ENCODE measurements at regions not wholly inside any gene's neighbourhood (a gene's known extent, or its start where the extent isn't known, plus 50 kb on each side); places are given as distances from the start of the nearest gene placed in this dataset.

- no peaks in the 10 kb centered on the region for H3K27me3 ChIP-seq (ENCODE audit: control insufficient read depth, insufficient read depth, low read length)
- no peaks in the 10 kb centered on the region; the same call in 1 of the 2 replicates for H3K9me3 ChIP-seq (ENCODE audit: control insufficient read depth, insufficient read depth, low read depth, low read length)
- H3K4me3 ChIP-seq (ENCODE audit: low read depth in 2 of 2, low read length in 2 of 2): no peak overlapping the region
- H3K27ac ChIP-seq (ENCODE audit: low read length): no peak overlapping the region
- DNase-seq (ENCODE audit: low read depth, low spot score): no peak
- H3K36me3 ChIP-seq (ENCODE audit: control insufficient read depth, insufficient read depth, low read length): no peaks in the 10 kb centered on the region
- no peaks in the 10 kb centered on the region for H3K4me1 ChIP-seq (ENCODE audit: control insufficient read depth, insufficient read depth, low read length)
- CTCF ChIA-PET: no interaction called here
- in situ Hi-C loops (cut with HindIII; ENCODE audit: low pct_unique_long_range_greater_than_20kb, low sequenced_read_pairs) (no loop called here), intact Hi-C loops (cut with micrococcal nuclease; ENCODE audit: unreplicated experiment) (no loop called here)
- POLR2A ChIA-PET: no interaction called here
- ATAC-seq: no peak
- BruUV-seq (replicated peaks): no TSS peak
- TF ChIP-seq REST (IDR thresholded peaks at IDR 0.05; ENCODE audit: insufficient read depth in 1 of 2, low read depth in 2 of 2, low read length in 1 of 2) (no peak), TCF7L2 (IDR thresholded peaks at IDR 0.05; ENCODE audit: low read depth, low read length) (no peak), SIN3A (IDR thresholded peaks at IDR 0.05; ENCODE audit: borderline replicate concordance, insufficient read depth, low read depth, low read length) (no peak), POLR2AphosphoS5 (IDR thresholded peaks at IDR 0.05; ENCODE audit: low read depth, low read length) (no peak), CTCF (IDR thresholded peaks at IDR 0.05) (no peak)
Measured at GRCh38 chr11:106276126-106276525, 198.7 kb downstream of the AASDHPPT start.

GRCh38 chr11:106276859-106277436 is 199.5 kb downstream of the AASDHPPT start:
- TF ChIP-seq REST (IDR thresholded peaks at IDR 0.05; ENCODE audit: insufficient read depth in 1 of 2, low read depth in 2 of 2, low read length in 1 of 2) (no peak), POLR2AphosphoS5 (IDR thresholded peaks at IDR 0.05; ENCODE audit: low read depth, low read length) (no peak), CTCF (IDR thresholded peaks at IDR 0.05) (peak; percentile 77), TCF7L2 (IDR thresholded peaks at IDR 0.05; ENCODE audit: low read depth, low read length) (no peak)
- Histone ChIP-seq H3K4me1 (ENCODE audit: control insufficient read depth, insufficient read depth, low read length) (no peaks in the 10 kb centered on the region), H3K27ac (ENCODE audit: low read length) (no peak overlapping the region), H3K36me3 (ENCODE audit: control insufficient read depth, insufficient read depth, low read length) (no peaks in the 10 kb centered on the region), H3K27me3 (ENCODE audit: control insufficient read depth, insufficient read depth, low read length) (no peaks in the 10 kb centered on the region), H3K9me3 (ENCODE audit: control insufficient read depth, insufficient read depth, low read depth, low read length) (no peaks in the 10 kb centered on the region; the same call in 1 of the 2 replicates), H3K4me3 (ENCODE audit: low read depth in 2 of 2, low read length in 2 of 2) (no peak overlapping the region)
- no TSS peak for BruUV-seq (replicated peaks)
- ChIA-PET CTCF (no interaction called here), POLR2A (no interaction called here)
- DNase-seq (ENCODE audit: low read depth, low spot score) (no peak), ATAC-seq (peak; percentile 83)
- in situ Hi-C loops (cut with HindIII; ENCODE audit: low pct_unique_long_range_greater_than_20kb, low sequenced_read_pairs) (no loop called here), intact Hi-C loops (cut with micrococcal nuclease; ENCODE audit: unreplicated experiment) (no loop called here)
